ENCODE measurements at regions not wholly inside any gene's neighbourhood (a gene's known extent, or its start where the extent isn't known, plus 50 kb on each side); places are given as distances from the start of the nearest gene placed in this dataset.

DNA sequence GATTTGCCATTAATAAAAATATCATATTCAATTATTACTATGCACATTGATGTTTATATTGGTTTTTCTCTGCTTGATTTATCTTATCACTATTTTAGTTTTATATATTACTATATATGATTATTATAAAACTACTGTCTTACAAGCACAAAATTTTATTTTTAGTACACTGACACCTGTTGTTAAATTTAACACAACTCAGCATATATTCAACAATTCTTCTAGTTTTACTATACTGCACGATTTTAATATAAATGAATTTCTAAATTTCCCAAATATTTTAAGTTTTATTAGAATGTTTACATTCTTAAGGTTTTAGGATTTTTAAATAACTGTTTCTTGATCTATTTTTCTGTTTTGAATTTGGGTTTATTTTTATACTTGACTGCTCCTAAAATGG lies 889.8 kb upstream of the GJE1 start:
- Histone ChIP-seq H3K4me3 (ENCODE audit: insufficient read depth, low read length) (no peak overlapping the region), H3K9me3 (ENCODE audit: low read depth, low read length) (no peaks in the 10 kb centered on the region), H2AFZ (ENCODE audit: low read length) (no peak overlapping the region), H4K20me1 (ENCODE audit: insufficient read depth, low read length) (no peaks in the 10 kb centered on the region), H3K79me2 (ENCODE audit: insufficient read depth, low read length) (no peaks in the 10 kb centered on the region), H3K4me2 (ENCODE audit: insufficient read depth, low read length) (no peak overlapping the region), H3K27ac (ENCODE audit: low read depth, low read length) (no peak overlapping the region), H3K27me3 (ENCODE audit: insufficient read depth, low read length) (no peaks in the 10 kb centered on the region), H3K36me3 (ENCODE audit: insufficient read depth, low read length) (no peaks in the 10 kb centered on the region), H3K4me1 (ENCODE audit: insufficient read depth, low read length) (no peaks in the 10 kb centered on the region)
- TF ChIP-seq, protein P1, sequence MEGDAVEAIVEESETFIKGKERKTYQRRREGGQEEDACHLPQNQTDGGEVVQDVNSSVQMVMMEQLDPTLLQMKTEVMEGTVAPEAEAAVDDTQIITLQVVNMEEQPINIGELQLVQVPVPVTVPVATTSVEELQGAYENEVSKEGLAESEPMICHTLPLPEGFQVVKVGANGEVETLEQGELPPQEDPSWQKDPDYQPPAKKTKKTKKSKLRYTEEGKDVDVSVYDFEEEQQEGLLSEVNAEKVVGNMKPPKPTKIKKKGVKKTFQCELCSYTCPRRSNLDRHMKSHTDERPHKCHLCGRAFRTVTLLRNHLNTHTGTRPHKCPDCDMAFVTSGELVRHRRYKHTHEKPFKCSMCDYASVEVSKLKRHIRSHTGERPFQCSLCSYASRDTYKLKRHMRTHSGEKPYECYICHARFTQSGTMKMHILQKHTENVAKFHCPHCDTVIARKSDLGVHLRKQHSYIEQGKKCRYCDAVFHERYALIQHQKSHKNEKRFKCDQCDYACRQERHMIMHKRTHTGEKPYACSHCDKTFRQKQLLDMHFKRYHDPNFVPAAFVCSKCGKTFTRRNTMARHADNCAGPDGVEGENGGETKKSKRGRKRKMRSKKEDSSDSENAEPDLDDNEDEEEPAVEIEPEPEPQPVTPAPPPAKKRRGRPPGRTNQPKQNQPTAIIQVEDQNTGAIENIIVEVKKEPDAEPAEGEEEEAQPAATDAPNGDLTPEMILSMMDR (IDR thresholded peaks at IDR 0.05; ENCODE audit: extremely low read depth, low read depth, low read length), result no peak
- DNase-seq (ENCODE audit: insufficient read length, low spot score, missing footprints), result no peak

DNA sequence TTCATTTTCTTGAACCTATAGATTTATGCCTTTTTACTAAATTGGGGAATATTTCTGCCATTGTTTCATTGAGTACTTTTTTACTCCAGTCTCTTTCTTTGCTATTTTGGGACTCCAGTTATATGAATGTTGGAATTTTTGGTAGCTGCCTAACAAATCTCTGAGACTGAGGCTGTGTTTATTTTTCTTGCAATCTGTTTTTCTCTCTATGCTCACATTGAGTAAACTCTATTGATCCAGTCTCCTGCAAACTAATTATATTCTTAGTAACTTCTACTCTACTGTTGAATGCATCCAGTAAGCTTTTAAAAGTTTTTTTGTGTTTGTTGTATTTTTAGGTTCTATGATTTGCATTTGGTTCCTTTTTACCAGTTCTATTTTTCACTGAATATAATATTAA lies 903.4 kb upstream of the GJE1 start:
- Histone ChIP-seq H3K79me2 (ENCODE audit: insufficient read depth, low read length) (no peaks in the 10 kb centered on the region), H3K4me2 (ENCODE audit: insufficient read depth, low read length) (no peak overlapping the region), H3K27ac (ENCODE audit: low read depth, low read length) (no peak overlapping the region), H3K9me3 (ENCODE audit: low read depth, low read length) (no peaks in the 10 kb centered on the region), H4K20me1 (ENCODE audit: insufficient read depth, low read length) (no peaks in the 10 kb centered on the region), H3K27me3 (ENCODE audit: insufficient read depth, low read length) (no peaks in the 10 kb centered on the region), H2AFZ (ENCODE audit: low read length) (no peak overlapping the region), H3K4me1 (ENCODE audit: insufficient read depth, low read length) (no peaks in the 10 kb centered on the region), H3K36me3 (ENCODE audit: insufficient read depth, low read length) (no peaks in the 10 kb centered on the region), H3K4me3 (ENCODE audit: insufficient read depth, low read length) (no peak overlapping the region)
- TF ChIP-seq, protein P1 (IDR thresholded peaks at IDR 0.05; ENCODE audit: extremely low read depth, low read depth, low read length), result no peak
- DNase-seq (ENCODE audit: insufficient read length, low spot score, missing footprints), result no peak

DNA sequence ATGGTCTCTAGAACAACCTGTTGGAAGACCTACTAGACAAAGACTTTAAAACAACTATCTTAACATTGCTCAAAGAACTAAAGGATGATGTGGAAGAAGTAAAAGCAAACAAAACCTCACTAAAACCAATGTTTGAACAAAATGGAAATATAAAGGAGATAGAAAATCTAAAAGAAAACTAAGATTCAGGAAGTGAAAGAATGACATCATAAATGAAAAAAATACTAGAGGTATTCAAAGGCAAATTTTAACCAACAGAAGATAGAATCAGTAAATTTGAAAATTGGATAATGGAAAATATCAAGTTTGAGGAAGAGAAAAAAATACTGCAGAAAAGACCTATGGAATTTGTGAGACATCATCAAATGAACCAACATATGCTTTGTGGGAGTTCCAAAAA lies 914.1 kb upstream of the GJE1 start:
- no peak for DNase-seq (ENCODE audit: insufficient read length, low spot score, missing footprints)
- H2AFZ ChIP-seq (ENCODE audit: low read length), result no peak overlapping the region
- TF ChIP-seq, protein P1 (IDR thresholded peaks at IDR 0.05; ENCODE audit: extremely low read depth, low read depth, low read length), result no peak
- H4K20me1 ChIP-seq (ENCODE audit: insufficient read depth, low read length), result no peaks in the 10 kb centered on the region
- H3K4me3 ChIP-seq (ENCODE audit: insufficient read depth, low read length), result no peak overlapping the region
- no peaks in the 10 kb centered on the region for H3K79me2 ChIP-seq (ENCODE audit: insufficient read depth, low read length)
- H3K9me3 ChIP-seq (ENCODE audit: low read depth, low read length), result no peaks in the 10 kb centered on the region
- no peaks in the 10 kb centered on the region for H3K27me3 ChIP-seq (ENCODE audit: insufficient read depth, low read length)
- H3K27ac ChIP-seq (ENCODE audit: low read depth, low read length), result no peak overlapping the region
- no peak overlapping the region for H3K4me2 ChIP-seq (ENCODE audit: insufficient read depth, low read length)
- H3K4me1 ChIP-seq (ENCODE audit: insufficient read depth, low read length), result no peaks in the 10 kb centered on the region
- H3K36me3 ChIP-seq (ENCODE audit: insufficient read depth, low read length), result no peaks in the 10 kb centered on the region

DNA sequence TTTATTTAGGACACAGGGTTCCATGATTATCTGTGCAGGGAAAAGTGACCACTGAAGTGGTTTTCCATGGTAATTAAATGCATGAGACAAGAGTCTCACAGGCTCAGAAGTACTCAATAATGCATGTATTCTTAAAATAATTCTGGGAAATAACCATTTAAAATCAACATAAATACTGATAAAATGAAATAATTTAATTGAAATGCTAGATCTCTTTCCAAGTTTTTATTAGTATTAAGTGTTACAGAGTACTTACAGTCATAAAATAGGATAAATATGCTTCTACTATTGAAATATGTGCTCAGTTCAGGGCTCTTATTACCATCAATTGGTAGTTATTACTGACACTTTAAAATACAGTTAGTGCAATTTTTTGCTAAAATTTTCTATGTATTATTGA lies 916.0 kb upstream of the GJE1 start:
- Histone ChIP-seq H2AFZ (ENCODE audit: low read length) (no peak overlapping the region), H3K27ac (ENCODE audit: low read depth, low read length) (no peak overlapping the region), H3K27me3 (ENCODE audit: insufficient read depth, low read length) (no peaks in the 10 kb centered on the region), H3K4me3 (ENCODE audit: insufficient read depth, low read length) (no peak overlapping the region), H3K79me2 (ENCODE audit: insufficient read depth, low read length) (no peaks in the 10 kb centered on the region), H4K20me1 (ENCODE audit: insufficient read depth, low read length) (no peaks in the 10 kb centered on the region), H3K4me1 (ENCODE audit: insufficient read depth, low read length) (no peaks in the 10 kb centered on the region), H3K9me3 (ENCODE audit: low read depth, low read length) (no peaks in the 10 kb centered on the region), H3K36me3 (ENCODE audit: insufficient read depth, low read length) (no peaks in the 10 kb centered on the region), H3K4me2 (ENCODE audit: insufficient read depth, low read length) (no peak overlapping the region)
- TF ChIP-seq, protein P1 (IDR thresholded peaks at IDR 0.05; ENCODE audit: extremely low read depth, low read depth, low read length), result no peak
- no peak for DNase-seq (ENCODE audit: insufficient read length, low spot score, missing footprints)
